B cell (primary cell): ENCODE measurements at regions not wholly inside any gene's neighbourhood (a gene's known extent, or its start where the extent isn't known, plus 50 kb on each side); places are given as distances from the start of the nearest gene placed in this dataset.

ENCODE experiments used
- ATAC-seq: fragments of 200-7000 bp; cut with Tn5 transposase; one replicate; pipeline ENCODE4 v1.10.0; 2021; ENCODE audit warnings: low read depth, mild to moderate bottlenecking, moderate number of reproducible peaks, moderate library complexity
- CTCF ChIA-PET: fragments of 350-600 bp; sonication (Branson Sonifier 250); formaldehyde crosslinking; loops from one replicate; lab custom pipeline; 2021; ENCODE audit warnings: antibody characterized with exemption, inconsistent platforms; lab: Charles Lee
- POLR2A ChIA-PET: fragments of 350-600 bp; sonication (Branson Sonifier 250); formaldehyde crosslinking; loops from one replicate; lab custom pipeline; 2021; ENCODE audit warnings: antibody characterized with exemption; lab: Charles Lee
- DNase-seq: peaks from one replicate; pipeline ENCODE4 v3.0.0; 2013
- H2AFZ ChIP-seq: 2 replicates; pipeline ENCODE4 v1.6.1; 2012; ENCODE audit warnings: mild to moderate bottlenecking, low read depth, low read length; ENCODE audit not compliant: insufficient read depth, poor library complexity, severe bottlenecking
- H3K27ac ChIP-seq, 2 donors: 1 replicate in 1 of 2; 2 replicates in 1 of 2; pipeline ENCODE4 v1.5.1; 2012 to 2013; ENCODE audit warnings: low read length in 2 of 2, mild to moderate bottlenecking in 2 of 2, moderate library complexity in 1 of 2
- H3K27me3 ChIP-seq, 4 experiments: fragments of 200-600 bp in 1 of 4; sonication (generic) in 1 of 4; replicated peaks in 1 of 4; 1 replicate in 2 of 4; 2 replicates in 2 of 4; pipeline versions ENCODE4 v1.6.1 to v1.7.0; 2013 to 2016; ENCODE audit warnings: low read length in 3 of 4, mild to moderate bottlenecking in 2 of 4, mixed read lengths in 1 of 4, moderate library complexity in 1 of 4; ENCODE audit not compliant: insufficient read depth in 4 of 4, control insufficient read depth in 3 of 4; ENCODE audit errors: control extremely low read depth in 1 of 4
- H3K36me3 ChIP-seq, 2 experiments: replicated peaks in 1 of 2; 1 replicate in 1 of 2; 2 replicates in 1 of 2; pipeline versions ENCODE4 v1.6.1 to v1.7.1; 2013; ENCODE audit warnings: low read length in 1 of 2; ENCODE audit not compliant: insufficient read depth in 2 of 2, control insufficient read depth in 1 of 2; ENCODE audit errors: control extremely low read depth in 1 of 2, extremely low read depth in 1 of 2
- H3K4me1 ChIP-seq, 2 donors: fragments of 200-600 bp in 1 of 2; sonication (generic) in 1 of 2; 1 replicate in 1 of 2; 2 replicates in 1 of 2; pipeline versions ENCODE4 v1.5.1 to v1.6.1; 2013 to 2017; ENCODE audit warnings: low read length in 2 of 2; ENCODE audit not compliant: control insufficient read depth in 2 of 2, insufficient read depth in 2 of 2
- H3K4me2 ChIP-seq: replicated peaks from 2 replicates; pipeline ENCODE3; 2012; ENCODE audit warnings: mild to moderate bottlenecking, low read depth, low read length; ENCODE audit not compliant: poor library complexity, severe bottlenecking
- H3K4me3 ChIP-seq, 5 experiments: fragments of 200-600 bp in 1 of 5; sonication (generic) in 1 of 5; 1 replicate in 3 of 5; 2 replicates in 2 of 5; pipeline versions ENCODE4 v1.5.1 to v1.7.0; 2011 to 2016; ENCODE audit warnings: low read length in 4 of 5, mild to moderate bottlenecking in 4 of 5, low read depth in 2 of 5, control low read depth in 1 of 5, moderate library complexity in 1 of 5; ENCODE audit not compliant: insufficient read depth in 1 of 5; ENCODE audit errors: control extremely low read depth in 1 of 5, extremely low read depth in 1 of 5
- H3K79me2 ChIP-seq: fragments of 200-600 bp; sonication (generic); one replicate; pipeline ENCODE4 v1.6.0; 2016; ENCODE audit warnings: low read length; ENCODE audit not compliant: control insufficient read depth, insufficient read depth
- H3K9ac ChIP-seq: fragments of 200-600 bp; sonication (generic); 2 replicates; pipeline ENCODE4 v1.6.1; 2017; ENCODE audit warnings: mild to moderate bottlenecking, low read length, moderate library complexity
- H3K9me3 ChIP-seq, 3 donors: one replicate each; pipeline versions ENCODE4 v1.6.1 to v1.7.1; 2013; ENCODE audit warnings: low read length in 2 of 3; ENCODE audit not compliant: control insufficient read depth in 2 of 3, insufficient read depth in 1 of 3; ENCODE audit errors: control extremely low read depth in 1 of 3
- H4K20me1 ChIP-seq: 2 replicates; pipeline ENCODE4 v1.6.0; 2012; ENCODE audit warnings: mild to moderate bottlenecking, low read length; ENCODE audit not compliant: insufficient read depth, control insufficient read depth, poor library complexity, severe bottlenecking
- H3K27ac Mint-ChIP-seq: one replicate; pipeline ENCODE4 v1.8.0; 2021; ENCODE audit warnings: mixed read lengths
- H3K27me3 Mint-ChIP-seq: one replicate; pipeline ENCODE4 v1.8.0; 2021; ENCODE audit warnings: mixed read lengths
- H3K4me1 Mint-ChIP-seq: one replicate; pipeline ENCODE4 v1.8.0; 2021; ENCODE audit warnings: mixed read lengths
- H3K4me3 Mint-ChIP-seq: one replicate; pipeline ENCODE4 v1.8.0; 2021; ENCODE audit warnings: mixed read lengths
- H3K9me3 Mint-ChIP-seq: one replicate; pipeline ENCODE4 v1.8.0; 2022; ENCODE audit warnings: mixed read lengths; ENCODE audit not compliant: insufficient read depth
- CTCF ChIP-seq: fragments of 200-600 bp; IDR thresholded peaks from one replicate; pipeline ENCODE4 v1.8.0; 2022; ENCODE audit warnings: antibody characterized with exemption, mild to moderate bottlenecking
- EZH2 ChIP-seq: IDR thresholded peaks from 2 replicates; pipeline ENCODE4 v1.6.1; 2012; ENCODE audit warnings: borderline replicate concordance, low read depth, mild to moderate bottlenecking, moderate library complexity, low read length; ENCODE audit not compliant: insufficient read depth, poor library complexity, severe bottlenecking
- WGBS: methylation state at CpG from one replicate; pipeline ENCODE4 v1.1.5; 2013; ENCODE audit warnings: missing lambda C conversion rate; ENCODE audit not compliant: insufficient coverage; 5-methylcytosine and 5-hydroxymethylcytosine counted together
- intact Hi-C: fragments of 100-400 bp; cut with micrococcal nuclease; formaldehyde crosslinking; loops from one replicate; pipeline ENCODE4 v1.10.0; 2022

DNA sequence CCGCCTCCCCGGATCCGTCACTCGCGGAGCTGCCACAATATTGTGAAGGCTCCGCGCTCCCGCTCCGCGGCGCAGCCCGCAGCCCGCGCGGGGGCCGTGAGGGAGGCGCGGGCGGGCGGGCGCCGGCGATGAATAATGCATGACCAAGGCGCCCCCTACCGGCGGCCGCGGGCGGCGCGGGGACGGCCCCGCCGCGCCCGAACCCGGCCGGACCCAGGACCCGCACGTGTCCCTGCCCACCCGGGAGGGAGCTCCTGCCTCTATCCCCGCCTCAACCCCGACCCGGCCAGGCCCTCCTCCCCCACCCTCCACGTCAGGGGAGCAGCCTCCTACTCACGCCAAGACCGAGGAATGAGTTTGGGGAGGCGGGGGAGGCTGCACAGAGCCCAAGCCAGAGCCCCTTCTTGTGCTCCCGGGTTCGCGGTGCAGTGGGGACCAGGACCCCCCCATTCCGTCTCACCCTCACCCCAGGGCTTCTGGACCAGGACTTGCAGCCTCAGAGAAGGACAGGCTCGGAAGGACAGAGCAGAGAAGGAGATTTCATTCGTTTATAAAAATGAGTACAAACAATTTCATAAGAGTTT is 70.8 kb upstream of the CASZ1 start:
- POLR2A ChIA-PET = no interaction called here
- H3K27me3 ChIP-seq = peaks cover 0 to 53% (median 17%) of the 10 kb centered on the region in 4 experiments

More for the DNA sequence above, 70.8 kb upstream of the CASZ1 start:
- Histone ChIP-seq H3K9me3 (peaks cover 0 to 3% (median 0%) of the 10 kb centered on the region in 3 donors), H3K4me3 (peak overlapping the region in 1 of 5 experiments; percentile 25), H2AFZ (peak overlapping the region; percentile 51), H3K4me2 (peak overlapping the region; percentile 74), H3K36me3 (no peaks in the 10 kb centered on the region), H3K4me1 (peaks cover 11 to 14% of the 10 kb centered on the region in 2 donors), H3K27ac (no peak overlapping the region), H3K9ac (no peak overlapping the region), H4K20me1 (no peaks in the 10 kb centered on the region), H3K79me2 (no peaks in the 10 kb centered on the region)
- TF ChIP-seq EZH2 (no peak), CTCF (peak; percentile 80)
- WGBS = under 1% methylated on average over 45 of the region's 54 CpGs
- ATAC-seq (peak; percentile 72), DNase-seq (peak; percentile 67)
- Mint-ChIP-seq H3K27ac (no peak overlapping the region), H3K27me3 (peaks cover 66% of the 10 kb centered on the region), H3K9me3 (no peaks in the 10 kb centered on the region), H3K4me3 (peak overlapping the region; percentile 16), H3K4me1 (peaks cover 15% of the 10 kb centered on the region)
- CTCF ChIA-PET = interaction anchor here (1.2 to 5.6 kb wide), 3 partner anchors 357 to 376 kb away, joined by 4 to 36 read pairs (median 4); no protein-coding TSS in a partner anchor
- intact Hi-C loops = loop anchor here (1.0 to 5.0 kb wide), 2 partner anchors 360 to 372 kb away; no protein-coding TSS in a partner anchor
